OCI-LY1 (cell line): ENCODE measurements at regions not wholly inside any gene's neighbourhood (a gene's known extent, or its start where the extent isn't known, plus 50 kb on each side); places are given as distances from the start of the nearest gene placed in this dataset.

Experiments used
- H2AFZ ChIP-seq: fragments of 200-600 bp; sonication (generic), shearing (Covaris generic); 2 replicates; pipeline ENCODE4 v1.6.0; 2014; ENCODE audit warnings: antibody characterized with exemption, mild to moderate bottlenecking, low read length
- H3F3A ChIP-seq: fragments of 200-600 bp; sonication (generic), shearing (Covaris generic); 2 replicates; pipeline ENCODE4 v1.6.0; 2014; ENCODE audit warnings: mild to moderate bottlenecking, antibody characterized with exemption, low read length, moderate library complexity; ENCODE audit not compliant: insufficient read depth
- H3K27ac ChIP-seq: fragments of 200-600 bp; sonication (generic); 2 replicates; pipeline ENCODE4 v1.5.1; 2014; ENCODE audit warnings: low read length, mixed run types, mild to moderate bottlenecking, low read depth; ENCODE audit not compliant: poor library complexity, severe bottlenecking
- H3K27me3 ChIP-seq: fragments of 200-600 bp; sonication (generic); 2 replicates; pipeline ENCODE4 v1.6.0; 2014; ENCODE audit warnings: antibody characterized with exemption, mild to moderate bottlenecking, low read length, moderate library complexity; ENCODE audit not compliant: insufficient read depth
- H3K36me3 ChIP-seq: fragments of 200-600 bp; sonication (generic); 2 replicates; pipeline ENCODE4 v1.6.1; 2014; ENCODE audit warnings: mild to moderate bottlenecking, antibody characterized with exemption, low read length, moderate library complexity, mixed read lengths; ENCODE audit not compliant: insufficient read depth
- H3K4me1 ChIP-seq: fragments of 200-600 bp; sonication (generic); 2 replicates; pipeline ENCODE4 v1.5.1; 2014; ENCODE audit warnings: mild to moderate bottlenecking, low read length, moderate library complexity; ENCODE audit not compliant: insufficient read depth, severe bottlenecking
- H3K4me2 ChIP-seq: fragments of 200-600 bp; sonication (generic), shearing (Covaris generic); 2 replicates; pipeline ENCODE4 v1.6.1; 2014; ENCODE audit warnings: low read length
- H3K4me3 ChIP-seq: fragments of 200-600 bp; sonication (generic); 2 replicates; pipeline ENCODE4 v1.5.1; 2014; ENCODE audit warnings: low read length, low read depth, mild to moderate bottlenecking, mixed read lengths; ENCODE audit not compliant: poor library complexity, severe bottlenecking
- H3K79me2 ChIP-seq: fragments of 200-600 bp; shearing (Covaris generic); 2 replicates; pipeline ENCODE4 v1.6.1; 2016; ENCODE audit warnings: mixed run types, low read length, mixed read lengths; ENCODE audit not compliant: insufficient read depth
- H3K9ac ChIP-seq: fragments of 200-600 bp; sonication (generic), shearing (Covaris generic); 2 replicates; pipeline ENCODE4 v1.6.1; 2014; ENCODE audit warnings: mild to moderate bottlenecking, low read length, mixed read lengths
- H3K9me2 ChIP-seq: fragments of 200-600 bp; sonication (generic), shearing (Covaris generic); 2 replicates; pipeline ENCODE4 v1.6.1; 2014; ENCODE audit warnings: low read depth, mild to moderate bottlenecking, low read length, mixed read lengths
- H3K9me3 ChIP-seq: fragments of 200-600 bp; shearing (Covaris generic); 2 replicates; pipeline ENCODE4 v1.6.1; 2014; ENCODE audit warnings: low read length, mixed read lengths
- H4K20me1 ChIP-seq: fragments of 200-600 bp; sonication (generic), shearing (Covaris generic); 2 replicates; pipeline ENCODE4 v1.6.0; 2016; ENCODE audit warnings: mild to moderate bottlenecking, low read length; ENCODE audit not compliant: insufficient read depth
- CTCF ChIP-seq: fragments of 200-600 bp; sonication (generic), shearing (Covaris generic); IDR thresholded peaks from 2 replicates; pipeline ENCODE4 v1.5.1; 2017; ENCODE audit warnings: mild to moderate bottlenecking, antibody characterized with exemption, low read length, moderate library complexity, mixed read lengths
- EZH2 ChIP-seq: fragments of 200-600 bp; sonication (generic), shearing (Covaris generic); IDR thresholded peaks from 2 replicates; pipeline ENCODE4 v1.8.0; 2017; ENCODE audit warnings: borderline replicate concordance, mixed run types, mild to moderate bottlenecking, antibody characterized with exemption, low read length, moderate library complexity, mixed read lengths

GRCh38 chr2:6722574-6722973 lies 143.1 kb downstream of the CMPK2 start:
- Histone ChIP-seq H3F3A (no peaks in the 10 kb centered on the region), H3K4me1 (no peaks in the 10 kb centered on the region), H4K20me1 (no peaks in the 10 kb centered on the region), H3K9ac (no peak overlapping the region), H3K9me3 (no peaks in the 10 kb centered on the region), H3K4me2 (no peak overlapping the region), H3K36me3 (no peaks in the 10 kb centered on the region), H3K27me3 (no peaks in the 10 kb centered on the region), H3K9me2 (no peaks in the 10 kb centered on the region), H3K79me2 (no peaks in the 10 kb centered on the region), H3K27ac (no peak overlapping the region), H2AFZ (no peak overlapping the region), H3K4me3 (no peak overlapping the region)
- TF ChIP-seq CTCF (no peak), EZH2 (no peak)

GRCh38 chr2:6723865-6724604 lies 141.7 kb downstream of the CMPK2 start:
- Histone ChIP-seq H3K27ac (no peak overlapping the region), H3K4me1 (no peaks in the 10 kb centered on the region), H3K9me3 (no peaks in the 10 kb centered on the region), H3K36me3 (no peaks in the 10 kb centered on the region), H2AFZ (no peak overlapping the region), H3K9ac (no peak overlapping the region), H3K9me2 (no peaks in the 10 kb centered on the region), H3K27me3 (0 out of 2 replicates have a peak, but pooled peaks cover 3% of the 10 kb centered on the region), H3K4me2 (no peak overlapping the region), H3K4me3 (no peak overlapping the region), H3K79me2 (no peaks in the 10 kb centered on the region), H3F3A (no peaks in the 10 kb centered on the region), H4K20me1 (no peaks in the 10 kb centered on the region)
- TF ChIP-seq EZH2 (no peak), CTCF (no peak)

GRCh38 chr2:6724605-6725140 lies 141.0 kb downstream of the CMPK2 start:
- Histone ChIP-seq H2AFZ (no peak overlapping the region), H3K4me2 (no peak overlapping the region), H3K4me1 (no peaks in the 10 kb centered on the region), H3K9me2 (no peaks in the 10 kb centered on the region), H3F3A (no peaks in the 10 kb centered on the region), H3K79me2 (no peaks in the 10 kb centered on the region), H3K27me3 (0 out of 2 replicates have a peak, but pooled peaks cover 3% of the 10 kb centered on the region), H3K4me3 (no peak overlapping the region), H3K27ac (no peak overlapping the region), H3K9me3 (no peaks in the 10 kb centered on the region), H3K9ac (no peak overlapping the region), H3K36me3 (no peaks in the 10 kb centered on the region), H4K20me1 (no peaks in the 10 kb centered on the region)
- TF ChIP-seq EZH2 (no peak), CTCF (no peak)
